ENCODE measurements at regions not wholly inside any gene's neighbourhood (a gene's known extent, or its start where the extent isn't known, plus 50 kb on each side); places are given as distances from the start of the nearest gene placed in this dataset.

GRCh38 chr4:187192266-187192665 lies 468.6 kb upstream of the FAT1 start:
- 72 to 87% (median 82%) methylated on average over 9 of the region's 9 CpGs for WGBS, 3 donors
- intact Hi-C loops (cut with DNase I) = no loop called here
- Histone ChIP-seq H3K4me3 (no peak overlapping the region), H3K9me3 (no peaks in the 10 kb centered on the region), H3K27ac (no peak overlapping the region), H3K27me3 (ENCODE audit: insufficient read depth in 3 of 3, low read length in 2 of 3) (no peaks in the 10 kb centered on the region), H3K4me1 (no peaks in the 10 kb centered on the region), H3K36me3 (ENCODE audit: insufficient read depth in 1 of 2, low read depth in 1 of 2) (no peaks in the 10 kb centered on the region)
- ATAC-seq (no peak), DNase-seq (no peak)
- TF ChIP-seq, protein P1, sequence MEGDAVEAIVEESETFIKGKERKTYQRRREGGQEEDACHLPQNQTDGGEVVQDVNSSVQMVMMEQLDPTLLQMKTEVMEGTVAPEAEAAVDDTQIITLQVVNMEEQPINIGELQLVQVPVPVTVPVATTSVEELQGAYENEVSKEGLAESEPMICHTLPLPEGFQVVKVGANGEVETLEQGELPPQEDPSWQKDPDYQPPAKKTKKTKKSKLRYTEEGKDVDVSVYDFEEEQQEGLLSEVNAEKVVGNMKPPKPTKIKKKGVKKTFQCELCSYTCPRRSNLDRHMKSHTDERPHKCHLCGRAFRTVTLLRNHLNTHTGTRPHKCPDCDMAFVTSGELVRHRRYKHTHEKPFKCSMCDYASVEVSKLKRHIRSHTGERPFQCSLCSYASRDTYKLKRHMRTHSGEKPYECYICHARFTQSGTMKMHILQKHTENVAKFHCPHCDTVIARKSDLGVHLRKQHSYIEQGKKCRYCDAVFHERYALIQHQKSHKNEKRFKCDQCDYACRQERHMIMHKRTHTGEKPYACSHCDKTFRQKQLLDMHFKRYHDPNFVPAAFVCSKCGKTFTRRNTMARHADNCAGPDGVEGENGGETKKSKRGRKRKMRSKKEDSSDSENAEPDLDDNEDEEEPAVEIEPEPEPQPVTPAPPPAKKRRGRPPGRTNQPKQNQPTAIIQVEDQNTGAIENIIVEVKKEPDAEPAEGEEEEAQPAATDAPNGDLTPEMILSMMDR (IDR thresholded peaks at IDR 0.05) = no peak

- TF ChIP-seq, protein P1 (IDR thresholded peaks at IDR 0.05) = no peak
- DNase-seq (no peak), ATAC-seq (no peak)
- H3K4me1 ChIP-seq = no peaks in the 10 kb centered on the region
- H3K36me3 ChIP-seq (ENCODE audit: insufficient read depth in 1 of 2, low read depth in 1 of 2) = no peaks in the 10 kb centered on the region
- H3K4me3 ChIP-seq = no peak overlapping the region
- no peaks in the 10 kb centered on the region for H3K27me3 ChIP-seq (ENCODE audit: insufficient read depth in 3 of 3, low read length in 2 of 3)
- no peaks in the 10 kb centered on the region for H3K9me3 ChIP-seq
- H3K27ac ChIP-seq = no peak overlapping the region
- intact Hi-C loops (cut with DNase I) = no loop called here
- 24 to 79% (median 54%) methylated on average over 3 of the region's 3 CpGs for WGBS, 3 donors
These were observed 469.5 kb upstream of the FAT1 start for GRCh38 chr4:187193141-187193540.

GRCh38 chr4:187204389-187204918 lies 480.8 kb upstream of the FAT1 start:
- Histone ChIP-seq H3K4me3 (no peak overlapping the region), H3K27me3 (ENCODE audit: insufficient read depth in 3 of 3, low read length in 2 of 3) (no peaks in the 10 kb centered on the region), H3K36me3 (ENCODE audit: insufficient read depth in 1 of 2, low read depth in 1 of 2) (no peaks in the 10 kb centered on the region), H3K4me1 (no peaks in the 10 kb centered on the region), H3K27ac (no peak overlapping the region), H3K9me3 (peaks cover 10% of the 10 kb centered on the region)
- intact Hi-C loops (cut with DNase I) = no loop called here
- TF ChIP-seq, protein P1 (IDR thresholded peaks at IDR 0.05) = no peak
- 55 to 61% (median 59%) methylated on average over 5 of the region's 5 CpGs for WGBS, 3 donors
- DNase-seq (no peak), ATAC-seq (no peak)

DNA sequence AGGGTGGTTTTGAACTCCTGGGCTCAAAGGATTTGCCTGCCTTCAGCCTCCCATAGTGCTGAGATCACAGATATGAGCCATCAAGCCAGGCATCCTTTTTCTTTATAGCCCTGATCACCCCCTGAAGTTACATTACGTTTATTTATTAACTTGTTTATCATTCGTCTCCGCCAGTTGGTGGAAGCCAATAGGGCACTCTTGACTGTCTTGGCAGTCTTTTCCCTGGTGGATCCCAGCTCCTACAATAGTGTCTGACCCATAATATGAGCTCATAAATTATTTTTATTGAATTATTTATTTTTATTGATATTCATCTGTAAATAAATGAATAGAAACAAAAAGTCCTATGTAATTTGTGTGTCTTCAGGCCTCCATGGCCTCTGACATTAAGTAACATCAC lies 484.3 kb upstream of the FAT1 start:
- Histone ChIP-seq H3K4me3 (no peak overlapping the region), H3K4me1 (no peaks in the 10 kb centered on the region), H3K36me3 (ENCODE audit: insufficient read depth in 1 of 2, low read depth in 1 of 2) (no peaks in the 10 kb centered on the region), H3K27ac (no peak overlapping the region), H3K9me3 (peaks cover 7% of the 10 kb centered on the region), H3K27me3 (ENCODE audit: insufficient read depth in 3 of 3, low read length in 2 of 3) (no peaks in the 10 kb centered on the region)
- intact Hi-C loops (cut with DNase I) = no loop called here
- ATAC-seq (no peak), DNase-seq (no peak)
- TF ChIP-seq, protein P1 (IDR thresholded peaks at IDR 0.05) = no peak
- 89 to 98% (median 90%) methylated on average over 3 of the region's 3 CpGs for WGBS, 3 donors

- Histone ChIP-seq H3K36me3 (ENCODE audit: insufficient read depth in 1 of 2, low read depth in 1 of 2) (no peaks in the 10 kb centered on the region), H3K9me3 (peaks cover 7% of the 10 kb centered on the region), H3K4me1 (no peaks in the 10 kb centered on the region), H3K27me3 (ENCODE audit: insufficient read depth in 3 of 3, low read length in 2 of 3) (no peaks in the 10 kb centered on the region), H3K4me3 (no peak overlapping the region), H3K27ac (no peak overlapping the region)
- DNase-seq (no peak), ATAC-seq (no peak)
- intact Hi-C loops (cut with DNase I) = no loop called here
- WGBS, 3 donors = 79 to 81% (median 80%) methylated on average over 2 of the region's 2 CpGs
- TF ChIP-seq, protein P1 (IDR thresholded peaks at IDR 0.05) = no peak
These were observed 485.0 kb upstream of the FAT1 start for GRCh38 chr4:187208651-187209050.

Measured in psoas muscle (tissue), 7 donors.